K562 (cell line): ENCODE measurements at regions not wholly inside any gene's neighbourhood (a gene's known extent, or its start where the extent isn't known, plus 50 kb on each side); places are given as distances from the start of the nearest gene placed in this dataset.

Source experiments
- ATAC-seq: fragments of 200-7000 bp; cut with Tn5 transposase; 3 replicates; pipeline ENCODE4 v1.9.1; 2020; ENCODE audit warnings: moderate library complexity
- BruUV-seq: library from RNA; stranded (reverse); fragments of 400-500 nt; replicated peaks from 2 replicates; lab custom pipeline; 2021; lab: Mats Ljungman, UMichigan
- CTCF ChIA-PET: fragments of 300-600 bp; formaldehyde crosslinking; extraction: SDS; loops from one replicate; lab custom pipeline; 2021; ENCODE audit warnings: low intra/inter-chr PET ratio; lab: Yijun Ruan, JAX
- POLR2A ChIA-PET: fragments of 300-600, 350-650 bp; sonication (Branson Sonifier 250); formaldehyde crosslinking; extraction: SDS; loops from one replicate; lab custom pipeline; 2021; ENCODE audit warnings: antibody characterized with exemption, inconsistent platforms; lab: Yijun Ruan, JAX
- DNase-seq, 4 experiments: peaks; one replicate each; pipeline versions ENCODE4 v3.0.0 to v3.0.0-alpha.2; 2011 to 2018; ENCODE audit warnings: low spot score in 3 of 4, mixed read lengths in 3 of 4; ENCODE audit errors: extremely low read depth in 1 of 4
- FAIRE-seq: peaks from 2 replicates; lab custom pipeline; 2011; peaks lifted over from hg19 to GRCh38; lab: Jason Lieb, UNC
- H2AFZ ChIP-seq: 2 replicates; pipeline ENCODE4 v1.6.0; 2011; ENCODE audit warnings: low read depth, low read length, control low read depth, inconsistent platforms
- H3K27ac ChIP-seq: fragments of 200-600 bp; 3 replicates; pipeline ENCODE4 v1.8.0; 2011; ENCODE audit warnings: low read depth, mild to moderate bottlenecking, control low read depth, inconsistent platforms, low read length, moderate library complexity, mixed read lengths; ENCODE audit errors: extremely low read depth
- H3K27me3 ChIP-seq, 2 experiments: fragments of 300-600 bp in 1 of 2; 2 replicates in 1 of 2; 3 replicates in 1 of 2; pipeline versions ENCODE4 v1.6.0 to v1.8.0; 2011; ENCODE audit warnings: inconsistent platforms in 2 of 2, low read length in 2 of 2, mild to moderate bottlenecking in 1 of 2, mixed read lengths in 1 of 2, moderate library complexity in 1 of 2; ENCODE audit not compliant: control insufficient read depth in 2 of 2, insufficient read depth in 2 of 2
- H3K36me3 ChIP-seq: fragments of 300-600 bp; 3 replicates; pipeline ENCODE4 v1.8.0; 2011; ENCODE audit warnings: mild to moderate bottlenecking, low read length, inconsistent platforms; ENCODE audit not compliant: control insufficient read depth, insufficient read depth
- H3K4me1 ChIP-seq, 2 experiments: fragments of 200-600 bp in 1 of 2; replicated peaks in 1 of 2; 2 replicates in 1 of 2; 3 replicates in 1 of 2; pipeline versions ENCODE4 v1.5.1 to v1.8.0; 2011; ENCODE audit warnings: inconsistent platforms in 2 of 2, low read length in 2 of 2, mild to moderate bottlenecking in 1 of 2, mixed read lengths in 1 of 2, moderate library complexity in 1 of 2; ENCODE audit not compliant: control insufficient read depth in 2 of 2, insufficient read depth in 2 of 2
- H3K4me2 ChIP-seq: 2 replicates; pipeline ENCODE4 v1.6.1; 2011; ENCODE audit warnings: low read length, control low read depth, inconsistent platforms, mixed read lengths; ENCODE audit not compliant: insufficient read depth
- H3K4me3 ChIP-seq: fragments of 200-600 bp; sonication (generic), shearing (Covaris generic); 2 replicates; pipeline ENCODE4 v1.5.1; 2016; ENCODE audit warnings: control low read depth, inconsistent platforms
- H3K79me2 ChIP-seq: fragments of 200-600 bp; 3 replicates; pipeline ENCODE4 v1.8.0; 2011; ENCODE audit warnings: low read length, inconsistent platforms; ENCODE audit not compliant: control insufficient read depth, insufficient read depth
- H3K9ac ChIP-seq, 2 experiments: 2 replicates each; pipeline versions ENCODE4 v1.6.0 to v1.6.1; 2011; ENCODE audit warnings: low read depth in 2 of 2, low read length in 2 of 2, control low read depth in 1 of 2, inconsistent platforms in 1 of 2, mild to moderate bottlenecking in 1 of 2, mixed read lengths in 1 of 2; ENCODE audit not compliant: insufficient read depth in 1 of 2
- H3K9me1 ChIP-seq: one replicate; pipeline ENCODE4 v1.6.0; 2011; ENCODE audit warnings: inconsistent platforms, mild to moderate bottlenecking, low read length, moderate library complexity; ENCODE audit not compliant: control insufficient read depth, insufficient read depth
- H3K9me3 ChIP-seq: replicated peaks from 2 replicates; pipeline ENCODE4 v1.5.1; 2011; ENCODE audit warnings: low read depth, low read length, inconsistent platforms; ENCODE audit not compliant: control insufficient read depth, insufficient read depth
- H4K20me1 ChIP-seq: replicated peaks from 2 replicates; pipeline ENCODE4 v1.6.1; 2011; ENCODE audit warnings: low read length, inconsistent platforms, mixed read lengths; ENCODE audit not compliant: control insufficient read depth, insufficient read depth
- ARID3B ChIP-seq: fragments of 250-450 bp; sonication (Bioruptor Pico); IDR thresholded peaks from 2 replicates; pipeline ENCODE4 v1.4.0; 2020; ENCODE audit warnings: borderline replicate concordance
- C11orf30 ChIP-seq: fragments of 450-650 bp; IDR thresholded peaks from 2 replicates; pipeline ENCODE4 v1.6.1; 2016; ENCODE audit warnings: low read depth, mild to moderate bottlenecking
- E2F5 ChIP-seq: sonication (generic); formaldehyde crosslinking; IDR thresholded peaks from 2 replicates; pipeline ENCODE4 v1.8.0; 2022; ENCODE audit warnings: mild to moderate bottlenecking, missing genetic modification reagents
- EWSR1 ChIP-seq: fragments of 450-650 bp; IDR thresholded peaks from 2 replicates; pipeline ENCODE4 v1.6.1; 2018; ENCODE audit warnings: borderline replicate concordance, mild to moderate bottlenecking, low read depth, moderate library complexity; ENCODE audit not compliant: partially characterized antibody
- MAFG ChIP-seq: fragments of 450-650 bp; conservative IDR thresholded peaks from 2 replicates; pipeline ENCODE4 v1.6.1; 2016; ENCODE audit warnings: missing genetic modification characterization, missing compliant biosample characterization
- POLR2AphosphoS2 ChIP-seq: IDR thresholded peaks from 2 replicates; pipeline ENCODE4 v1.6.1; 2012; ENCODE audit warnings: low read length, improper control_type of control experiment
- ZNF316 ChIP-seq: fragments of 450-650 bp; IDR thresholded peaks from 2 replicates; pipeline ENCODE4 v1.6.1; 2016
- WGBS: fragments of 100-300 bp; shearing (Covaris generic); methylation state at CpG from one replicate; pipeline ENCODE4 v1.1.6; 2016; ENCODE audit warnings: low coverage, mixed read lengths; ENCODE audit not compliant: insufficient coverage; ENCODE audit errors: missing lambda C conversion rate; 5-methylcytosine and 5-hydroxymethylcytosine counted together
- in situ Hi-C: fragments of 300-500 bp; cut with MboI; formaldehyde crosslinking; loops from 4 replicates; pipeline ENCODE4 v1.15.0; 2018; ENCODE audit warnings: inconsistent platforms, mixed read lengths
- intact Hi-C: fragments of 100-400 bp; cut with micrococcal nuclease; formaldehyde crosslinking; loops from 2 replicates; pipeline ENCODE4 v1.14.2; 2022

- no peaks in the 10 kb centered on the region for H4K20me1 ChIP-seq
- CTCF ChIA-PET = no interaction called here
- peaks cover 0 to 22% of the 10 kb centered on the region in 2 experiments; a peak in 2 of 5 replicates for H3K4me1 ChIP-seq
- in situ Hi-C loops = no loop called here
- H3K27me3 ChIP-seq = no peaks in the 10 kb centered on the region; a peak in 1 of 5 replicates
- H3K4me3 ChIP-seq = no peak overlapping the region
- H3K9me1 ChIP-seq = no peaks in the 10 kb centered on the region
- no peaks in the 10 kb centered on the region for H3K36me3 ChIP-seq
- BruUV-seq = no TSS peak
- no peak for FAIRE-seq
- POLR2A ChIA-PET = interaction anchor here (0.7 kb wide), 1 partner anchor 15 kb away, joined by 3 read pairs; no protein-coding TSS in a partner anchor
- H3K9me3 ChIP-seq = no peaks in the 10 kb centered on the region
- peak overlapping the region; percentile 23; the same call in 1 of the 2 replicates for H3K4me2 ChIP-seq
- peak; percentile 70 for TF ChIP-seq ZNF316
- peak; percentile 52 for TF ChIP-seq MAFG
- TF ChIP-seq POLR2AphosphoS2 = no peak
- no peak for TF ChIP-seq EWSR1
- no peak for TF ChIP-seq ARID3B
- TF ChIP-seq E2F5 = no peak
- peak; percentile 45 for TF ChIP-seq C11orf30
- intact Hi-C loops = no loop called here
- H3K9ac ChIP-seq = no peak overlapping the region
- H3K79me2 ChIP-seq = no peaks in the 10 kb centered on the region
- no peak for DNase-seq
- ATAC-seq = no peak
- H3K27ac ChIP-seq = no peak overlapping the region; the same call in 2 of the 3 replicates
- no peak overlapping the region; the same call in 1 of the 2 replicates for H2AFZ ChIP-seq
- WGBS = 26% methylated on average over 4 of the region's 4 CpGs
Observed at GRCh38 chr12:105839629-105840127, 299.1 kb downstream of the NUAK1 start.
